Transverse colon (tissue), 3 donors: ENCODE measurements at regions not wholly inside any gene's neighbourhood (a gene's known extent, or its start where the extent isn't known, plus 50 kb on each side); places are given as distances from the start of the nearest gene placed in this dataset.

Experiments used
- EP300 ChIP-seq: sonication (generic); formaldehyde crosslinking; IDR thresholded peaks from one replicate; pipeline ENCODE4 v1.6.1; 2017; ENCODE audit warnings: antibody characterized with exemption, low read depth
- POLR2A ChIP-seq: fragments of 450-650 bp; IDR thresholded peaks from one replicate; pipeline ENCODE4 v1.6.1; 2016; ENCODE audit warnings: antibody characterized with exemption, mild to moderate bottlenecking, moderate library complexity
- TF ChIP-seq, protein P1 (sequence below), 5 experiments: fragments of 200-600 bp in 3 of 5; fragments of 450-650 bp in 2 of 5; sonication (generic) in 3 of 5; IDR thresholded peaks; 1 replicate in 2 of 5; 2 replicates in 3 of 5; pipeline ENCODE4 v1.5.1; 2016 to 2017; ENCODE audit warnings: antibody characterized with exemption in 5 of 5, inconsistent platforms in 3 of 5, mild to moderate bottlenecking in 2 of 5, moderate library complexity in 1 of 5

DNA sequence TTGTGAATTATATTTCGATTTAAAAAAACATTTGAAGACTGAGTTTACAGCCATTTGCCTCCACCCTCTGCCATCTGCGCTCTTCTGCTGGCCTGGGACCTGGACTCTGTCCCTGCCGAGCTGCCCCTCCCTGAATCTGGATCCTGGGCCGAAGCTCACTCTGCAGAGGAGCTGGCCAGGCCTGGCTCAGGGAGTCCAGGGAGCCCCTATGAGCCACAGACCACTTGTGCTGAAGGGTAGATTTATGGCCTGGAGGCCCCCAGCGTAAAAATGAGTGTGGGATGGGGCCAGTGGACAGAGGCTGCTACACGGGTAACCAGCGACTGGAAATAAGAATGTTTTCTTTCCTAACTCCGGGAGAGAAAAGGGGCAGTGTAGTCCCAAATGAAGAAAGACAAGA is 129.8 kb downstream of the FGF18 start:
- TF ChIP-seq, protein P1, sequence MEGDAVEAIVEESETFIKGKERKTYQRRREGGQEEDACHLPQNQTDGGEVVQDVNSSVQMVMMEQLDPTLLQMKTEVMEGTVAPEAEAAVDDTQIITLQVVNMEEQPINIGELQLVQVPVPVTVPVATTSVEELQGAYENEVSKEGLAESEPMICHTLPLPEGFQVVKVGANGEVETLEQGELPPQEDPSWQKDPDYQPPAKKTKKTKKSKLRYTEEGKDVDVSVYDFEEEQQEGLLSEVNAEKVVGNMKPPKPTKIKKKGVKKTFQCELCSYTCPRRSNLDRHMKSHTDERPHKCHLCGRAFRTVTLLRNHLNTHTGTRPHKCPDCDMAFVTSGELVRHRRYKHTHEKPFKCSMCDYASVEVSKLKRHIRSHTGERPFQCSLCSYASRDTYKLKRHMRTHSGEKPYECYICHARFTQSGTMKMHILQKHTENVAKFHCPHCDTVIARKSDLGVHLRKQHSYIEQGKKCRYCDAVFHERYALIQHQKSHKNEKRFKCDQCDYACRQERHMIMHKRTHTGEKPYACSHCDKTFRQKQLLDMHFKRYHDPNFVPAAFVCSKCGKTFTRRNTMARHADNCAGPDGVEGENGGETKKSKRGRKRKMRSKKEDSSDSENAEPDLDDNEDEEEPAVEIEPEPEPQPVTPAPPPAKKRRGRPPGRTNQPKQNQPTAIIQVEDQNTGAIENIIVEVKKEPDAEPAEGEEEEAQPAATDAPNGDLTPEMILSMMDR (IDR thresholded peaks at IDR 0.05) = no peak
- TF ChIP-seq EP300 = no peak
- TF ChIP-seq POLR2A = no peak
